ENCODE measurements at regions not wholly inside any gene's neighbourhood (a gene's known extent, or its start where the extent isn't known, plus 50 kb on each side); places are given as distances from the start of the nearest gene placed in this dataset.

GRCh38 chr4:43990963-43991362 lies 457.6 kb downstream of the KCTD8 start:
- H3K27ac ChIP-seq, result no peak overlapping the region
- TF ChIP-seq CTCF (conservative IDR thresholded peaks at IDR 0.05) (no peak), ZFX (IDR thresholded peaks at IDR 0.05) (no peak)

GRCh38 chr4:43992552-43992951 lies 456.1 kb downstream of the KCTD8 start:
- no peak overlapping the region for H3K27ac ChIP-seq
- no peak for TF ChIP-seq CTCF (conservative IDR thresholded peaks at IDR 0.05)
- TF ChIP-seq ZFX (IDR thresholded peaks at IDR 0.05), result no peak

- no peak for TF ChIP-seq ZFX (IDR thresholded peaks at IDR 0.05)
- no peak for TF ChIP-seq CTCF (conservative IDR thresholded peaks at IDR 0.05)
- H3K27ac ChIP-seq, result no peak overlapping the region
Observed at GRCh38 chr4:43993196-43993902, 455.3 kb downstream of the KCTD8 start.

DNA sequence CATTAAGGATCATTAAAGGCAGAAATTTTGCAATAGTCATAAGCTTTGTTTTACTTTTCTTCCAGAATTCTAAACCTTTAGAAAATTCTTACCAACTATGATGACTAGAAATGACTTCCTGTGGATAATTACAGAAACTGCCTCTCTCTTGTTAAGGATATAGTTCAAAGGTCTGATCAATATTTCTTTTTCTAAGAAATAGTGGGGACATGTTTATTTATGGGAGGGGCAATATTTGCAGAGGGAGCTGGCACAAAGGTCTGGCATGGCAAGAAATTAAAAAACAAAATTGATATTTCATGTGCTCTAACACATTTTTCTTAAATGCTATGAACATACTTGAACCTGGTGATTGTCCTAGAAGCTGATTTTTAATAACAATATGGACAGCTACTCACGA lies 448.9 kb downstream of the KCTD8 start:
- no peak overlapping the region for H3K27ac ChIP-seq
- TF ChIP-seq CTCF (conservative IDR thresholded peaks at IDR 0.05) (no peak), ZFX (IDR thresholded peaks at IDR 0.05) (no peak)

- H3K27ac ChIP-seq, result no peak overlapping the region
- TF ChIP-seq CTCF (conservative IDR thresholded peaks at IDR 0.05) (no peak), ZFX (IDR thresholded peaks at IDR 0.05) (no peak)
Observed at GRCh38 chr4:44002368-44002767, 446.2 kb downstream of the KCTD8 start.

GRCh38 chr4:44016570-44017421 lies 431.8 kb downstream of the KCTD8 start:
- H3K27ac ChIP-seq, result no peak overlapping the region
- no peak for TF ChIP-seq CTCF (conservative IDR thresholded peaks at IDR 0.05)
- no peak for TF ChIP-seq ZFX (IDR thresholded peaks at IDR 0.05)

DNA sequence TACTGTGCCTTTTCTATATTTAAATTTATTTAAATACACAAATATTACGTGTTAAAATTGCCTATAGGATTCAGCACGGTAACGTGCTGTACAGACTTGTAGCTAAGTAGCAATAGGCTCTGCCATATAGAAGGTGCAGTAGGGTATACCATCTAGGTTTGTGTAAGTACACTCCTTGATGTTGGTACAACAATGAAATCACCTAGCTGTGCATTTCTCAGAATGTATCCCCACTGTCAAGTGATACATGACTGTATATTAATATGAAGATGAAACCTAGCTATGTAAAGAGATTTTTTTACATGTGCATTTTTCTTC lies 431.2 kb downstream of the KCTD8 start:
- no peak for TF ChIP-seq ZFX (IDR thresholded peaks at IDR 0.05)
- no peak for TF ChIP-seq CTCF (conservative IDR thresholded peaks at IDR 0.05)
- H3K27ac ChIP-seq, result no peak overlapping the region
